ENCODE measurements at regions not wholly inside any gene's neighbourhood (a gene's known extent, or its start where the extent isn't known, plus 50 kb on each side); places are given as distances from the start of the nearest gene placed in this dataset.

DNA sequence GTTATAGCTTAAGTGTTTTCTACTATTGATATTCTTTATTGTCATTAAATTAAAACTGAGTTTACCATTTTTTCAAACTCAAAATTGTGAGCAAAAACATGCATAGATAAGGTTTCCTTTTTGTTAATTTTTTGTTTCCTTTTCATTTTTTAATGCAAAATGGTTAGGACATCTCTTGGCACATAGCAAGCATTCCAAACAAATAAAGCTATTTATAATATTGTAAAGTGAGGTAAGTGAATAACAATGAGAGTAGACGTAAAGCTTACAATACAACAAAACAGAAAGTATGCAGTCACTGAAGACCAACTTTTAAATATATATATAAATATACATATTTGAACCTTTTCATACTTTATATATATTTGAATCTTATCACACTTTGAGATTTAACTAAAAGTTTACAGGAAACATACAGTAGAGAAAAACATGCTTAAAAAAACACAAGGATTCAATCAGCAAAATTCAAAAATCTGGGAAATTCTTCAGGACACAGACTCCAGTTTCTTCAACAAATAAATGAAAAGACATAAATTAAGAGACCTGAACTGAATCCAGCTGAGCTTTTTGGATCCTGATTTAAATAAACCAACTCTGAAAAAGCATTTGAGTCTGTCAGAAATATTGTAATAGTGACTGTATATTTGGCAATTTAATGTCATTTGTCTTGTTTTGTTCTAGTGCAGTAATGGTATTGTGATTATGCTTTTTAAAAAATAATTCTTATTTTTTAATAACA is 67.5 kb upstream of the SAMSN1 start:
- TF ChIP-seq, protein P1, sequence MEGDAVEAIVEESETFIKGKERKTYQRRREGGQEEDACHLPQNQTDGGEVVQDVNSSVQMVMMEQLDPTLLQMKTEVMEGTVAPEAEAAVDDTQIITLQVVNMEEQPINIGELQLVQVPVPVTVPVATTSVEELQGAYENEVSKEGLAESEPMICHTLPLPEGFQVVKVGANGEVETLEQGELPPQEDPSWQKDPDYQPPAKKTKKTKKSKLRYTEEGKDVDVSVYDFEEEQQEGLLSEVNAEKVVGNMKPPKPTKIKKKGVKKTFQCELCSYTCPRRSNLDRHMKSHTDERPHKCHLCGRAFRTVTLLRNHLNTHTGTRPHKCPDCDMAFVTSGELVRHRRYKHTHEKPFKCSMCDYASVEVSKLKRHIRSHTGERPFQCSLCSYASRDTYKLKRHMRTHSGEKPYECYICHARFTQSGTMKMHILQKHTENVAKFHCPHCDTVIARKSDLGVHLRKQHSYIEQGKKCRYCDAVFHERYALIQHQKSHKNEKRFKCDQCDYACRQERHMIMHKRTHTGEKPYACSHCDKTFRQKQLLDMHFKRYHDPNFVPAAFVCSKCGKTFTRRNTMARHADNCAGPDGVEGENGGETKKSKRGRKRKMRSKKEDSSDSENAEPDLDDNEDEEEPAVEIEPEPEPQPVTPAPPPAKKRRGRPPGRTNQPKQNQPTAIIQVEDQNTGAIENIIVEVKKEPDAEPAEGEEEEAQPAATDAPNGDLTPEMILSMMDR (conservative IDR thresholded peaks at IDR 0.05; ENCODE audit: low read length): no peak
- no peak for TF ChIP-seq EZH2phosphoT487 (IDR thresholded peaks at IDR 0.05; ENCODE audit: borderline replicate concordance, low read depth, low read length)
